ENCODE measurements at regions not wholly inside any gene's neighbourhood (a gene's known extent, or its start where the extent isn't known, plus 50 kb on each side); places are given as distances from the start of the nearest gene placed in this dataset.

GRCh38 chr15:36218322-36218721, 361.1 kb upstream of the CDIN1 start:
- Histone ChIP-seq H2AFZ (replicated peaks; ENCODE audit: low read length, poor library complexity) (no peak overlapping the region), H3K9me1 (ENCODE audit: insufficient read depth, low read length) (no peaks in the 10 kb centered on the region), H4K8ac (ENCODE audit: low read depth in 2 of 2, low read length in 2 of 2) (no peak overlapping the region), H2BK20ac (ENCODE audit: low read depth, low read length) (no peak overlapping the region), H3K14ac (replicated peaks; ENCODE audit: low read depth, low read length) (no peak overlapping the region), H4K5ac (ENCODE audit: low read depth, low read length) (no peak overlapping the region), H2AK5ac (ENCODE audit: low read depth, low read length) (no peak overlapping the region), H3K4me2 (ENCODE audit: low read depth, low read length) (no peak overlapping the region), H2BK15ac (ENCODE audit: low read depth, low read length) (no peak overlapping the region; the same call in 2 of the 3 replicates), H3K4me1 (ENCODE audit: control insufficient read depth, insufficient read depth, low read length) (no peaks in the 10 kb centered on the region), H3K18ac (ENCODE audit: low read depth, low read length) (no peak overlapping the region), H3K23ac (ENCODE audit: low read depth, low read length) (no peak overlapping the region), H4K20me1 (ENCODE audit: insufficient read depth, low read length) (no peaks in the 10 kb centered on the region), H4K91ac (ENCODE audit: insufficient read depth, low read depth, low read length) (no peak overlapping the region), H3K4me3 (ENCODE audit: insufficient read depth, low read depth, low read length) (no peak overlapping the region), H3K27ac (ENCODE audit: insufficient read depth, low read length) (no peak overlapping the region), H3K56ac (ENCODE audit: extremely low read depth, insufficient read depth, low read length) (no peak overlapping the region), H3K9me3 (ENCODE audit: control insufficient read depth, insufficient read depth, low read length) (peaks cover 6% of the 10 kb centered on the region), H3K9ac (ENCODE audit: low read depth, low read length) (no peak overlapping the region), H3K4ac (ENCODE audit: low read depth, low read length) (no peak overlapping the region), H3K79me1 (ENCODE audit: low read depth in 1 of 2, low read length in 2 of 2) (no peaks in the 10 kb centered on the region), H2BK120ac (ENCODE audit: low read depth, low read length) (no peak overlapping the region), H3K36me3 (ENCODE audit: control insufficient read depth, insufficient read depth, low read length) (no peaks in the 10 kb centered on the region), H3K27me3 (ENCODE audit: control insufficient read depth, insufficient read depth, low read length) (no peaks in the 10 kb centered on the region), H2AK9ac (replicated peaks; ENCODE audit: low read depth, low read length, poor library complexity) (no peak overlapping the region), H2BK5ac (ENCODE audit: low read depth, low read length, poor library complexity, severe bottlenecking) (no peak overlapping the region)
- ATAC-seq (ENCODE audit: low read depth) (no peak), DNase-seq (no peak)
- in situ Hi-C loops (cut with MboI; ENCODE audit: low sequenced_read_pairs) = loop anchor here (25.0 kb wide), 1 partner anchor 919 kb away; no protein-coding TSS in a partner anchor
- BruUV-seq (replicated peaks) = no TSS peak
- TF ChIP-seq FOS (IDR thresholded peaks at IDR 0.05; ENCODE audit: low read depth, low read length) (no peak), RAD21 (IDR thresholded peaks at IDR 0.05; ENCODE audit: low read length) (no peak), MAFK (IDR thresholded peaks at IDR 0.05; ENCODE audit: low read depth, low read length) (no peak), ELK1 (IDR thresholded peaks at IDR 0.05; ENCODE audit: borderline replicate concordance, low read depth, low read length) (no peak), BHLHE40 (IDR thresholded peaks at IDR 0.05; ENCODE audit: low read depth, low read length) (no peak), SMC3 (IDR thresholded peaks at IDR 0.05; ENCODE audit: low read depth, low read length) (no peak), POLR2A (IDR thresholded peaks at IDR 0.05; ENCODE audit: low read depth, low read length) (no peak), RFX5 (IDR thresholded peaks at IDR 0.05; ENCODE audit: low read depth, low read length) (no peak), NFE2L2 (IDR thresholded peaks at IDR 0.05; ENCODE audit: low read depth, low read length) (no peak), RCOR1 (IDR thresholded peaks at IDR 0.05; ENCODE audit: insufficient replicate concordance, low read length) (no peak), CEBPB (IDR thresholded peaks at IDR 0.05; ENCODE audit: low read depth, low read length) (no peak), CTCF (conservative IDR thresholded peaks at IDR 0.05; ENCODE audit: low read depth, low read length) (no peak), USF2 (IDR thresholded peaks at IDR 0.05; ENCODE audit: low read depth, low read length) (no peak), MXI1 (IDR thresholded peaks at IDR 0.05; ENCODE audit: borderline replicate concordance, low read depth, low read length) (no peak), MAZ (IDR thresholded peaks at IDR 0.05; ENCODE audit: borderline replicate concordance, low read depth, low read length) (no peak), CHD1 (IDR thresholded peaks at IDR 0.05; ENCODE audit: low read depth, low read length) (no peak)
- dilution Hi-C loops (cut with HindIII; ENCODE audit: low sequenced_read_pairs, unreplicated experiment) = no loop called here
- CTCF ChIA-PET = interaction anchor here (1.3 kb wide), 1 partner anchor 467 kb away, joined by 3 read pairs; no protein-coding TSS in a partner anchor
- intact Hi-C loops (cut with micrococcal nuclease) = loop anchor here (5.0 kb wide), 1 partner anchor 44 kb away; no protein-coding TSS in a partner anchor
- POLR2A ChIA-PET (ENCODE audit: unreplicated experiment) = no interaction called here
- WGBS, 2 experiments (ENCODE audit: extremely low coverage in 2 of 2, insufficient read length in 1 of 2) = no CpG with 5 or more reads among the region's 3 CpGs

Measured in IMR-90 (cell line).